ENCODE measurements at regions not wholly inside any gene's neighbourhood (a gene's known extent, or its start where the extent isn't known, plus 50 kb on each side); places are given as distances from the start of the nearest gene placed in this dataset.

DNA sequence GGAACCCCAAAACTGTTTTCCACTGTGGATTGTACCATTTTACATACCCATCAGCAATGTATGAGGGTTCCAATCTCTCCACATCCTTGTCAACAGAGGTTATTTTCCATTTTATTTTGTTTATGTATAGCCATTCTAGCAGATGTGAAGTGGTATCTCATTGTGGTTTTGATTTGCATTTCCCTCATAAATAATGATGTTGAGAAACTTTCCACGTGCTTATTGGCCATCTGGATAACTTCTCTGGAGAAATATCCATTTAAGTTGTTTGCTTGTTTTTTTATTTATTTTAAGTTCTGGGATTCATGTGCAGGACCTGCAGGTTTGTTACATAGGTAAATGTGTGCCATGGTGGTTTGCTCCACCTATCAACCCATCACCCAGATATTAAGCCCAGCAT, 280.2 kb upstream of the USP25 start:
- no CpG with 5 or more reads among the region's 1 CpG for WGBS, 2 experiments (ENCODE audit: extremely low coverage in 2 of 2, insufficient read length in 1 of 2)
- H3K56ac ChIP-seq (ENCODE audit: extremely low read depth, insufficient read depth, low read length): no peak overlapping the region
- ATAC-seq (ENCODE audit: low read depth): no peak
- H2BK120ac ChIP-seq (ENCODE audit: low read depth, low read length): no peak overlapping the region
- POLR2A ChIA-PET (ENCODE audit: unreplicated experiment): no interaction called here
- no peak overlapping the region for H2BK20ac ChIP-seq (ENCODE audit: low read depth, low read length)
- H3K9ac ChIP-seq (ENCODE audit: low read depth, low read length): no peak overlapping the region
- no peak overlapping the region for H3K14ac ChIP-seq (replicated peaks; ENCODE audit: low read depth, low read length)
- no peak overlapping the region for H2AFZ ChIP-seq (replicated peaks; ENCODE audit: low read length, poor library complexity)
- H3K4me1 ChIP-seq (ENCODE audit: control insufficient read depth, insufficient read depth, low read length): no peaks in the 10 kb centered on the region
- DNase-seq: no peak
- BruUV-seq (replicated peaks): no TSS peak
- no peak overlapping the region for H2BK15ac ChIP-seq (ENCODE audit: low read depth, low read length)
- H3K4me3 ChIP-seq (ENCODE audit: insufficient read depth, low read depth, low read length): no peak overlapping the region
- no peak overlapping the region for H3K4me2 ChIP-seq (ENCODE audit: low read depth, low read length)
- H2BK5ac ChIP-seq (ENCODE audit: low read depth, low read length, poor library complexity, severe bottlenecking): no peak overlapping the region
- CTCF ChIA-PET: no interaction called here
- no peaks in the 10 kb centered on the region for H3K36me3 ChIP-seq (ENCODE audit: control insufficient read depth, insufficient read depth, low read length)
- in situ Hi-C loops (cut with MboI; ENCODE audit: low sequenced_read_pairs): no loop called here
- no peak overlapping the region for H2AK9ac ChIP-seq (replicated peaks; ENCODE audit: low read depth, low read length, poor library complexity)
- no peaks in the 10 kb centered on the region for H4K20me1 ChIP-seq (ENCODE audit: insufficient read depth, low read length)
- no peaks in the 10 kb centered on the region for H3K9me1 ChIP-seq (ENCODE audit: insufficient read depth, low read length)
- H3K4ac ChIP-seq (ENCODE audit: low read depth, low read length): no peak overlapping the region
- H3K27me3 ChIP-seq (ENCODE audit: control insufficient read depth, insufficient read depth, low read length): no peaks in the 10 kb centered on the region
- dilution Hi-C loops (cut with HindIII; ENCODE audit: low sequenced_read_pairs, unreplicated experiment): no loop called here
- TF ChIP-seq MAZ (IDR thresholded peaks at IDR 0.05; ENCODE audit: borderline replicate concordance, low read depth, low read length) (no peak), CEBPB (IDR thresholded peaks at IDR 0.05; ENCODE audit: low read depth, low read length) (no peak), RFX5 (IDR thresholded peaks at IDR 0.05; ENCODE audit: low read depth, low read length) (no peak), NFE2L2 (IDR thresholded peaks at IDR 0.05; ENCODE audit: low read depth, low read length) (no peak), CHD1 (IDR thresholded peaks at IDR 0.05; ENCODE audit: low read depth, low read length) (no peak), ELK1 (IDR thresholded peaks at IDR 0.05; ENCODE audit: borderline replicate concordance, low read depth, low read length) (no peak), RAD21 (IDR thresholded peaks at IDR 0.05; ENCODE audit: low read length) (no peak), MAFK (IDR thresholded peaks at IDR 0.05; ENCODE audit: low read depth, low read length) (no peak), FOS (IDR thresholded peaks at IDR 0.05; ENCODE audit: low read depth, low read length) (no peak), SMC3 (IDR thresholded peaks at IDR 0.05; ENCODE audit: low read depth, low read length) (no peak), MXI1 (IDR thresholded peaks at IDR 0.05; ENCODE audit: borderline replicate concordance, low read depth, low read length) (no peak), BHLHE40 (IDR thresholded peaks at IDR 0.05; ENCODE audit: low read depth, low read length) (no peak)
- no peak overlapping the region for H4K5ac ChIP-seq (ENCODE audit: low read depth, low read length)
- H2AK5ac ChIP-seq (ENCODE audit: low read depth, low read length): no peak overlapping the region
- intact Hi-C loops (cut with micrococcal nuclease): no loop called here
- H4K91ac ChIP-seq (ENCODE audit: insufficient read depth, low read depth, low read length): no peak overlapping the region
- H3K79me1 ChIP-seq (ENCODE audit: low read depth in 1 of 2, low read length in 2 of 2): no peaks in the 10 kb centered on the region
- no peak overlapping the region for H3K23ac ChIP-seq (ENCODE audit: low read depth, low read length)
- no peak overlapping the region for H3K18ac ChIP-seq (ENCODE audit: low read depth, low read length)
- H4K8ac ChIP-seq (ENCODE audit: low read depth in 2 of 2, low read length in 2 of 2): no peak overlapping the region
- no peak overlapping the region for H3K27ac ChIP-seq (ENCODE audit: insufficient read depth, low read length)
- no peaks in the 10 kb centered on the region for H3K9me3 ChIP-seq (ENCODE audit: control insufficient read depth, insufficient read depth, low read length)

All from IMR-90 (cell line).